ENCODE measurements at regions not wholly inside any gene's neighbourhood (a gene's known extent, or its start where the extent isn't known, plus 50 kb on each side); places are given as distances from the start of the nearest gene placed in this dataset.

- H3K9ac ChIP-seq (ENCODE audit: low read depth in 1 of 2, low read length in 2 of 2), result no peak overlapping the region
- H3K27me3 ChIP-seq (ENCODE audit: control insufficient read depth in 2 of 2, insufficient read depth in 2 of 2, low read length in 2 of 2), result no peaks in the 10 kb centered on the region
- no peaks in the 10 kb centered on the region for H3K4me1 ChIP-seq (ENCODE audit: control insufficient read depth in 2 of 2, insufficient read depth in 2 of 2, low read length in 2 of 2)
- H3K36me3 ChIP-seq (ENCODE audit: control insufficient read depth in 2 of 2, insufficient read depth in 2 of 2, low read length in 2 of 2), result no peaks in the 10 kb centered on the region
- no peak overlapping the region for H3K4me3 ChIP-seq (ENCODE audit: low read length in 2 of 2)
- no peaks in the 10 kb centered on the region for H3K9me3 ChIP-seq (ENCODE audit: control insufficient read depth in 2 of 2, low read length in 2 of 2)
- no peak overlapping the region for H3K27ac ChIP-seq (ENCODE audit: low read depth in 2 of 2, low read length in 2 of 2)
Measured at GRCh38 chr2:163838890-163839289, 103.1 kb upstream of the FIGN start.

- no peaks in the 10 kb centered on the region for H3K36me3 ChIP-seq (ENCODE audit: control insufficient read depth in 2 of 2, insufficient read depth in 2 of 2, low read length in 2 of 2)
- H3K27ac ChIP-seq (ENCODE audit: low read depth in 2 of 2, low read length in 2 of 2), result no peak overlapping the region
- no peaks in the 10 kb centered on the region for H3K27me3 ChIP-seq (ENCODE audit: control insufficient read depth in 2 of 2, insufficient read depth in 2 of 2, low read length in 2 of 2)
- no peak overlapping the region for H3K9ac ChIP-seq (ENCODE audit: low read depth in 1 of 2, low read length in 2 of 2)
- H3K9me3 ChIP-seq (ENCODE audit: control insufficient read depth in 2 of 2, low read length in 2 of 2), result no peaks in the 10 kb centered on the region
- H3K4me1 ChIP-seq (ENCODE audit: control insufficient read depth in 2 of 2, insufficient read depth in 2 of 2, low read length in 2 of 2), result no peaks in the 10 kb centered on the region
- H3K4me3 ChIP-seq (ENCODE audit: low read length in 2 of 2), result no peak overlapping the region
Measured at GRCh38 chr2:163836167-163836566, 100.4 kb upstream of the FIGN start.

- H3K36me3 ChIP-seq (ENCODE audit: control insufficient read depth in 2 of 2, insufficient read depth in 2 of 2, low read length in 2 of 2), result no peaks in the 10 kb centered on the region
- no peak overlapping the region for H3K9ac ChIP-seq (ENCODE audit: low read depth in 1 of 2, low read length in 2 of 2)
- H3K27me3 ChIP-seq (ENCODE audit: control insufficient read depth in 2 of 2, insufficient read depth in 2 of 2, low read length in 2 of 2), result no peaks in the 10 kb centered on the region
- no peaks in the 10 kb centered on the region for H3K9me3 ChIP-seq (ENCODE audit: control insufficient read depth in 2 of 2, low read length in 2 of 2)
- no peak overlapping the region for H3K4me3 ChIP-seq (ENCODE audit: low read length in 2 of 2)
- H3K4me1 ChIP-seq (ENCODE audit: control insufficient read depth in 2 of 2, insufficient read depth in 2 of 2, low read length in 2 of 2), result no peaks in the 10 kb centered on the region
- no peak overlapping the region for H3K27ac ChIP-seq (ENCODE audit: low read depth in 2 of 2, low read length in 2 of 2)
Measured at GRCh38 chr2:163834841-163835240, 99.0 kb upstream of the FIGN start.

GRCh38 chr2:163834221-163834620 lies 98.4 kb upstream of the FIGN start:
- Histone ChIP-seq H3K9ac (ENCODE audit: low read depth in 1 of 2, low read length in 2 of 2) (no peak overlapping the region), H3K27me3 (ENCODE audit: control insufficient read depth in 2 of 2, insufficient read depth in 2 of 2, low read length in 2 of 2) (no peaks in the 10 kb centered on the region), H3K27ac (ENCODE audit: low read depth in 2 of 2, low read length in 2 of 2) (no peak overlapping the region), H3K4me1 (ENCODE audit: control insufficient read depth in 2 of 2, insufficient read depth in 2 of 2, low read length in 2 of 2) (no peaks in the 10 kb centered on the region), H3K9me3 (ENCODE audit: control insufficient read depth in 2 of 2, low read length in 2 of 2) (no peaks in the 10 kb centered on the region), H3K4me3 (ENCODE audit: low read length in 2 of 2) (no peak overlapping the region), H3K36me3 (ENCODE audit: control insufficient read depth in 2 of 2, insufficient read depth in 2 of 2, low read length in 2 of 2) (no peaks in the 10 kb centered on the region)

GRCh38 chr2:163828771-163829170 lies 93.0 kb upstream of the FIGN start:
- no peak overlapping the region for H3K4me3 ChIP-seq (ENCODE audit: low read length in 2 of 2)
- H3K27me3 ChIP-seq (ENCODE audit: control insufficient read depth in 2 of 2, insufficient read depth in 2 of 2, low read length in 2 of 2), result no peaks in the 10 kb centered on the region
- no peaks in the 10 kb centered on the region for H3K36me3 ChIP-seq (ENCODE audit: control insufficient read depth in 2 of 2, insufficient read depth in 2 of 2, low read length in 2 of 2)
- no peaks in the 10 kb centered on the region for H3K4me1 ChIP-seq (ENCODE audit: control insufficient read depth in 2 of 2, insufficient read depth in 2 of 2, low read length in 2 of 2)
- H3K9me3 ChIP-seq (ENCODE audit: control insufficient read depth in 2 of 2, low read length in 2 of 2), result no peaks in the 10 kb centered on the region
- H3K9ac ChIP-seq (ENCODE audit: low read depth in 1 of 2, low read length in 2 of 2), result no peak overlapping the region
- H3K27ac ChIP-seq (ENCODE audit: low read depth in 2 of 2, low read length in 2 of 2), result no peak overlapping the region

GRCh38 chr2:163822033-163822432 lies 86.2 kb upstream of the FIGN start:
- Histone ChIP-seq H3K9ac (ENCODE audit: low read depth in 1 of 2, low read length in 2 of 2) (no peak overlapping the region), H3K9me3 (ENCODE audit: control insufficient read depth in 2 of 2, low read length in 2 of 2) (no peaks in the 10 kb centered on the region), H3K27ac (ENCODE audit: low read depth in 2 of 2, low read length in 2 of 2) (no peak overlapping the region), H3K27me3 (ENCODE audit: control insufficient read depth in 2 of 2, insufficient read depth in 2 of 2, low read length in 2 of 2) (no peaks in the 10 kb centered on the region), H3K4me3 (ENCODE audit: low read length in 2 of 2) (no peak overlapping the region), H3K4me1 (ENCODE audit: control insufficient read depth in 2 of 2, insufficient read depth in 2 of 2, low read length in 2 of 2) (no peaks in the 10 kb centered on the region), H3K36me3 (ENCODE audit: control insufficient read depth in 2 of 2, insufficient read depth in 2 of 2, low read length in 2 of 2) (no peaks in the 10 kb centered on the region)

GRCh38 chr2:163812926-163813520 lies 77.2 kb upstream of the FIGN start:
- Histone ChIP-seq H3K27ac (ENCODE audit: low read depth in 2 of 2, low read length in 2 of 2) (no peak overlapping the region), H3K9me3 (ENCODE audit: control insufficient read depth in 2 of 2, low read length in 2 of 2) (no peaks in the 10 kb centered on the region), H3K4me3 (ENCODE audit: low read length in 2 of 2) (no peak overlapping the region), H3K9ac (ENCODE audit: low read depth in 1 of 2, low read length in 2 of 2) (no peak overlapping the region), H3K4me1 (ENCODE audit: control insufficient read depth in 2 of 2, insufficient read depth in 2 of 2, low read length in 2 of 2) (no peaks in the 10 kb centered on the region), H3K36me3 (ENCODE audit: control insufficient read depth in 2 of 2, insufficient read depth in 2 of 2, low read length in 2 of 2) (no peaks in the 10 kb centered on the region), H3K27me3 (ENCODE audit: control insufficient read depth in 2 of 2, insufficient read depth in 2 of 2, low read length in 2 of 2) (no peaks in the 10 kb centered on the region)

GRCh38 chr2:163808406-163808805 lies 72.6 kb upstream of the FIGN start:
- H3K4me3 ChIP-seq (ENCODE audit: low read length in 2 of 2), result no peak overlapping the region
- no peaks in the 10 kb centered on the region for H3K9me3 ChIP-seq (ENCODE audit: control insufficient read depth in 2 of 2, low read length in 2 of 2)

GRCh38 chr2:163802284-163802683 lies 66.5 kb upstream of the FIGN start:
- H3K9ac ChIP-seq (ENCODE audit: low read depth in 1 of 2, low read length in 2 of 2), result no peak overlapping the region
- H3K36me3 ChIP-seq (ENCODE audit: control insufficient read depth in 2 of 2, insufficient read depth in 2 of 2, low read length in 2 of 2), result no peaks in the 10 kb centered on the region
- no peaks in the 10 kb centered on the region for H3K27me3 ChIP-seq (ENCODE audit: control insufficient read depth in 2 of 2, insufficient read depth in 2 of 2, low read length in 2 of 2)
- H3K27ac ChIP-seq (ENCODE audit: low read depth in 2 of 2, low read length in 2 of 2), result no peak overlapping the region
- H3K4me1 ChIP-seq (ENCODE audit: control insufficient read depth in 2 of 2, insufficient read depth in 2 of 2, low read length in 2 of 2), result no peaks in the 10 kb centered on the region
- no peak overlapping the region for H3K4me3 ChIP-seq (ENCODE audit: low read length in 2 of 2)
- H3K9me3 ChIP-seq (ENCODE audit: control insufficient read depth in 2 of 2, low read length in 2 of 2), result no peaks in the 10 kb centered on the region

More at GRCh38 chr2:163808406-163808805, 72.6 kb upstream of the FIGN start:
- Histone ChIP-seq H3K27me3 (ENCODE audit: control insufficient read depth in 2 of 2, insufficient read depth in 2 of 2, low read length in 2 of 2) (no peaks in the 10 kb centered on the region), H3K9ac (ENCODE audit: low read depth in 1 of 2, low read length in 2 of 2) (no peak overlapping the region), H3K36me3 (ENCODE audit: control insufficient read depth in 2 of 2, insufficient read depth in 2 of 2, low read length in 2 of 2) (no peaks in the 10 kb centered on the region), H3K4me1 (ENCODE audit: control insufficient read depth in 2 of 2, insufficient read depth in 2 of 2, low read length in 2 of 2) (no peaks in the 10 kb centered on the region), H3K27ac (ENCODE audit: low read depth in 2 of 2, low read length in 2 of 2) (no peak overlapping the region)

GRCh38 chr2:163801486-163801885 lies 65.7 kb upstream of the FIGN start:
- Histone ChIP-seq H3K36me3 (ENCODE audit: control insufficient read depth in 2 of 2, insufficient read depth in 2 of 2, low read length in 2 of 2) (no peaks in the 10 kb centered on the region), H3K4me1 (ENCODE audit: control insufficient read depth in 2 of 2, insufficient read depth in 2 of 2, low read length in 2 of 2) (no peaks in the 10 kb centered on the region), H3K27ac (ENCODE audit: low read depth in 2 of 2, low read length in 2 of 2) (no peak overlapping the region), H3K9me3 (ENCODE audit: control insufficient read depth in 2 of 2, low read length in 2 of 2) (no peaks in the 10 kb centered on the region), H3K9ac (ENCODE audit: low read depth in 1 of 2, low read length in 2 of 2) (no peak overlapping the region), H3K4me3 (ENCODE audit: low read length in 2 of 2) (no peak overlapping the region), H3K27me3 (ENCODE audit: control insufficient read depth in 2 of 2, insufficient read depth in 2 of 2, low read length in 2 of 2) (no peaks in the 10 kb centered on the region)

GRCh38 chr2:163800951-163801381 lies 65.2 kb upstream of the FIGN start:
- Histone ChIP-seq H3K27ac (ENCODE audit: low read depth in 2 of 2, low read length in 2 of 2) (no peak overlapping the region), H3K36me3 (ENCODE audit: control insufficient read depth in 2 of 2, insufficient read depth in 2 of 2, low read length in 2 of 2) (no peaks in the 10 kb centered on the region), H3K27me3 (ENCODE audit: control insufficient read depth in 2 of 2, insufficient read depth in 2 of 2, low read length in 2 of 2) (no peaks in the 10 kb centered on the region), H3K4me1 (ENCODE audit: control insufficient read depth in 2 of 2, insufficient read depth in 2 of 2, low read length in 2 of 2) (no peaks in the 10 kb centered on the region), H3K9ac (ENCODE audit: low read depth in 1 of 2, low read length in 2 of 2) (no peak overlapping the region), H3K9me3 (ENCODE audit: control insufficient read depth in 2 of 2, low read length in 2 of 2) (no peaks in the 10 kb centered on the region), H3K4me3 (ENCODE audit: low read length in 2 of 2) (no peak overlapping the region)
